Neural progenitor cell (in vitro differentiated cells): ENCODE measurements at regions not wholly inside any gene's neighbourhood (a gene's known extent, or its start where the extent isn't known, plus 50 kb on each side); places are given as distances from the start of the nearest gene placed in this dataset.
"Not testable (repeated sequence)": the region's sequence is repeated elsewhere in the genome, so short reads cannot be mapped to it uniquely, and the experiment has no call there.

Experiments
- DNase-seq: peaks from one replicate; pipeline ENCODE4 v3.0.0-alpha.2; 2016; ENCODE audit warnings: low spot score
- H2AFZ ChIP-seq: fragments of 200-600 bp; sonication (generic); replicated peaks from 2 replicates; pipeline ENCODE4 v1.6.1; 2016; ENCODE audit warnings: antibody characterized with exemption
- H3F3A ChIP-seq: fragments of 200-600 bp; sonication (generic); 2 replicates; pipeline ENCODE4 v1.6.1; 2016; ENCODE audit warnings: antibody characterized with exemption, low read depth
- H3K27ac ChIP-seq: fragments of 200-600 bp; sonication (generic); 2 replicates; pipeline ENCODE4 v1.5.1; 2016; ENCODE audit warnings: mild to moderate bottlenecking
- H3K27me3 ChIP-seq: fragments of 200-600 bp; sonication (generic); 2 replicates; pipeline ENCODE4 v1.6.1; 2016; ENCODE audit warnings: mild to moderate bottlenecking, moderate library complexity
- H3K36me3 ChIP-seq: fragments of 200-600 bp; sonication (generic); 2 replicates; pipeline ENCODE4 v1.5.1; 2016
- H3K4me1 ChIP-seq: fragments of 200-600 bp; sonication (generic); 2 replicates; pipeline ENCODE4 v1.6.1; 2016; ENCODE audit warnings: mixed run types
- H3K4me2 ChIP-seq: fragments of 200-600 bp; sonication (generic); 2 replicates; pipeline ENCODE4 v1.6.1; 2016
- H3K4me3 ChIP-seq: fragments of 200-600 bp; sonication (generic); 2 replicates; pipeline ENCODE4 v1.5.1; 2016
- H3K79me2 ChIP-seq: fragments of 200-600 bp; sonication (generic); 2 replicates; pipeline ENCODE4 v1.6.1; 2016; ENCODE audit warnings: low read depth
- H3K9ac ChIP-seq: fragments of 200-600 bp; sonication (generic); 2 replicates; pipeline ENCODE4 v1.6.1; 2016
- H3K9me3 ChIP-seq: fragments of 200-600 bp; sonication (generic); 2 replicates; pipeline ENCODE4 v1.5.1; 2016; ENCODE audit warnings: low read depth
- H4K20me1 ChIP-seq: fragments of 200-600 bp; sonication (generic); 2 replicates; pipeline ENCODE4 v1.6.1; 2016; ENCODE audit warnings: low read depth
- H3K27ac Mint-ChIP-seq: 3 replicates; pipeline ENCODE4 v1.8.0; 2021; ENCODE audit warnings: mixed read lengths
- H3K27me3 Mint-ChIP-seq: 2 replicates; pipeline ENCODE4 v1.8.0; 2022; ENCODE audit warnings: low read depth, mild to moderate bottlenecking, inconsistent platforms, moderate library complexity, mixed read lengths; ENCODE audit not compliant: insufficient read depth
- H3K36me3 Mint-ChIP-seq: 3 replicates; pipeline ENCODE4 v1.8.0; 2021; ENCODE audit warnings: mixed read lengths
- H3K4me1 Mint-ChIP-seq: 3 replicates; pipeline ENCODE4 v1.8.0; 2021; ENCODE audit warnings: mixed read lengths
- H3K4me3 Mint-ChIP-seq: 3 replicates; pipeline ENCODE4 v1.8.0; 2021; ENCODE audit warnings: mild to moderate bottlenecking, moderate library complexity, mixed read lengths
- H3K9me3 Mint-ChIP-seq: 3 replicates; pipeline ENCODE4 v1.8.0; 2020; ENCODE audit warnings: mixed read lengths
- EZH2 ChIP-seq: fragments of 200-600 bp; sonication (generic); IDR thresholded peaks from 2 replicates; pipeline ENCODE4 v1.6.1; 2017; ENCODE audit warnings: antibody characterized with exemption, mild to moderate bottlenecking, moderate library complexity
- EZH2phosphoT487 ChIP-seq: fragments of 200-600 bp; sonication (generic); IDR thresholded peaks from 2 replicates; pipeline ENCODE4 v1.6.1; 2017; ENCODE audit warnings: antibody characterized with exemption
- TF ChIP-seq, protein P1 (sequence below): fragments of 200-600 bp; sonication (generic); IDR thresholded peaks from 2 replicates; pipeline ENCODE4 v1.5.1; 2017; ENCODE audit warnings: antibody characterized with exemption, mild to moderate bottlenecking

GRCh38 chr2:54030806-54031205 is 60.0 kb upstream of the PSME4 start:
- no peak overlapping the region for H3K4me2 ChIP-seq
- no peak overlapping the region for H3K9ac ChIP-seq
- H3K27ac ChIP-seq: no peak overlapping the region
- DNase-seq: no peak
- H3F3A ChIP-seq: peaks cover 5% of the 10 kb centered on the region
- H3K4me3 ChIP-seq: no peak overlapping the region
- Mint-ChIP-seq H3K36me3 (no peaks in the 10 kb centered on the region), H3K4me3 (no peak overlapping the region), H3K9me3 (peaks cover 18% of the 10 kb centered on the region), H3K27me3 (no peaks in the 10 kb centered on the region), H3K27ac (no peak overlapping the region), H3K4me1 (no peaks in the 10 kb centered on the region)
- H4K20me1 ChIP-seq: no peaks in the 10 kb centered on the region
- H3K9me3 ChIP-seq: no peaks in the 10 kb centered on the region
- TF ChIP-seq EZH2phosphoT487 (no peak), EZH2 (no peak)
- TF ChIP-seq, protein P1, sequence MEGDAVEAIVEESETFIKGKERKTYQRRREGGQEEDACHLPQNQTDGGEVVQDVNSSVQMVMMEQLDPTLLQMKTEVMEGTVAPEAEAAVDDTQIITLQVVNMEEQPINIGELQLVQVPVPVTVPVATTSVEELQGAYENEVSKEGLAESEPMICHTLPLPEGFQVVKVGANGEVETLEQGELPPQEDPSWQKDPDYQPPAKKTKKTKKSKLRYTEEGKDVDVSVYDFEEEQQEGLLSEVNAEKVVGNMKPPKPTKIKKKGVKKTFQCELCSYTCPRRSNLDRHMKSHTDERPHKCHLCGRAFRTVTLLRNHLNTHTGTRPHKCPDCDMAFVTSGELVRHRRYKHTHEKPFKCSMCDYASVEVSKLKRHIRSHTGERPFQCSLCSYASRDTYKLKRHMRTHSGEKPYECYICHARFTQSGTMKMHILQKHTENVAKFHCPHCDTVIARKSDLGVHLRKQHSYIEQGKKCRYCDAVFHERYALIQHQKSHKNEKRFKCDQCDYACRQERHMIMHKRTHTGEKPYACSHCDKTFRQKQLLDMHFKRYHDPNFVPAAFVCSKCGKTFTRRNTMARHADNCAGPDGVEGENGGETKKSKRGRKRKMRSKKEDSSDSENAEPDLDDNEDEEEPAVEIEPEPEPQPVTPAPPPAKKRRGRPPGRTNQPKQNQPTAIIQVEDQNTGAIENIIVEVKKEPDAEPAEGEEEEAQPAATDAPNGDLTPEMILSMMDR: no peak
- H3K36me3 ChIP-seq: no peaks in the 10 kb centered on the region
- no peaks in the 10 kb centered on the region for H3K27me3 ChIP-seq
- H3K79me2 ChIP-seq: no peaks in the 10 kb centered on the region
- H2AFZ ChIP-seq: no peak overlapping the region
- no peaks in the 10 kb centered on the region for H3K4me1 ChIP-seq

DNA sequence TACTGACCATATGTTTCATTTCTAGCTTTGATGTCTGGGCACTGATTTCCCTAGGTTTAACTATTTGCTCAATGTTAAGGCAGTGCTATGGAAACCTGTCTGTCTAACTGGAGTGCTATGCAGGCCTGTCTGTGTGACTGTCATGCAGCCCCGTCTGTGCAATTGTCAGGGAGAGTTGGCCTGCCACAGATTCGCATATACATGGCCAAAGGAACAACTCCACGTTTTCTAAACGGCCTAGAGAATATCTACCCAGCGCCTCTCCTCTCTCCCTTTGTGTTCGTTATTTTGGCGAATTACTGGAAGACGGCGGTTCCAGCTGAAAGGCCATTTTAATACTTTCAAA is 59.6 kb upstream of the PSME4 start:
- Mint-ChIP-seq H3K4me1 (no peaks in the 10 kb centered on the region), H3K27me3 (no peaks in the 10 kb centered on the region), H3K36me3 (no peaks in the 10 kb centered on the region), H3K27ac (no peak overlapping the region), H3K9me3 (peaks cover 20% of the 10 kb centered on the region), H3K4me3 (no peak overlapping the region)
- Histone ChIP-seq H3K9ac (no peak overlapping the region), H4K20me1 (no peaks in the 10 kb centered on the region), H3F3A (peaks cover 5% of the 10 kb centered on the region), H3K27ac (no peak overlapping the region), H3K4me1 (no peaks in the 10 kb centered on the region), H3K4me2 (no peak overlapping the region), H3K27me3 (no peaks in the 10 kb centered on the region), H3K9me3 (no peaks in the 10 kb centered on the region), H2AFZ (no peak overlapping the region), H3K36me3 (no peaks in the 10 kb centered on the region), H3K4me3 (no peak overlapping the region), H3K79me2 (no peaks in the 10 kb centered on the region)
- no peak for DNase-seq
- TF ChIP-seq EZH2 (no peak), EZH2phosphoT487 (no peak)
- TF ChIP-seq, protein P1: no peak

DNA sequence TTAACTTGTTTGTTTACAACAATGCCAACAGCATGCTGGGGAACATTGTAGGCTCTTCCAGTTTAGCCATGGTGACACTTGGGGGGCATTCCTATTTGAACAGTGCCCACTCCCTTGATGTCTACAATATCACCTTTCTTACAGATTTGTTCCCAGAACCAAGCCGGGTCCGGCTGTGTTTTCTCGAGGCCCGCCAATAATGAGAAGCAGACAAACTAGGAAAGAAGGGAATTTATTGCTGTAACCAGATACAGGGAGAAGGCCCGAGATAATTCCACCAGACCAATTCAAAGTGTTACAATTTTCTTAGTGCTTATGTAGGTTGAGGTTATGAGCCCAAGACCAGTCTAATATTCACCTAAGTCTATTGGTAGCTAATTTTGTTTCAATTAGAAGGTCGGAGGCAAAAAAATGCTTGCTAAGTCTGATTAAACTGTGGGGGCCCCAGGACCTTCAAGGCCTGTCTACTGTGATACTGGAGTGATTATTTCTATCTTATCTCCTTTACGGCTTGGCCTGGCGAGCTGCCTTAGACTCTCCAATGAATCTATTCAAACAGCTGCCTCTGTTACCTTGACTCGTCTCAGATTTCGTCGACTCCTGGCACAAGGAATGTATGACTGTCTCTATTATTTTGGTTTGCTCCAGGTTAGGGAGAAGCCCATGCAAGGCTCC is 59.1 kb upstream of the PSME4 start:
- TF ChIP-seq EZH2: no peak
- no peak for TF ChIP-seq EZH2phosphoT487
- TF ChIP-seq, protein P1: no peak
- Mint-ChIP-seq H3K4me1 (no peaks in the 10 kb centered on the region), H3K4me3 (no peak overlapping the region), H3K27ac (no peak overlapping the region), H3K27me3 (no peaks in the 10 kb centered on the region), H3K9me3 (peaks cover 25% of the 10 kb centered on the region), H3K36me3 (no peaks in the 10 kb centered on the region)
- no peaks in the 10 kb centered on the region for H3K36me3 ChIP-seq
- no peaks in the 10 kb centered on the region for H3K79me2 ChIP-seq
- no peak overlapping the region for H3K4me3 ChIP-seq
- no peak for DNase-seq
- H3K9me3 ChIP-seq: no peaks in the 10 kb centered on the region
- H4K20me1 ChIP-seq: no peaks in the 10 kb centered on the region
- no peaks in the 10 kb centered on the region for H3K27me3 ChIP-seq
- H3F3A ChIP-seq: peaks cover 5% of the 10 kb centered on the region
- no peaks in the 10 kb centered on the region for H3K4me1 ChIP-seq
- H3K4me2 ChIP-seq: no peak overlapping the region
- H2AFZ ChIP-seq: no peak overlapping the region
- H3K9ac ChIP-seq: no peak overlapping the region
- no peak overlapping the region for H3K27ac ChIP-seq

GRCh38 chr2:54025463-54026075 is 54.8 kb upstream of the PSME4 start:
- H3K27me3 Mint-ChIP-seq, H3K4me1 Mint-ChIP-seq, H3K4me3 Mint-ChIP-seq, H3K9ac ChIP-seq, H3K36me3 ChIP-seq, H3K79me2 ChIP-seq, DNase-seq, H3K4me3 ChIP-seq, H3K9me3 ChIP-seq, H3K27me3 ChIP-seq, H4K20me1 ChIP-seq, H3F3A ChIP-seq, H3K27ac ChIP-seq, H3K27ac Mint-ChIP-seq, H3K36me3 Mint-ChIP-seq, H3K4me2 ChIP-seq, H2AFZ ChIP-seq, H3K4me1 ChIP-seq: not testable (repeated sequence)
- peaks cover 20% of the 10 kb centered on the region for H3K9me3 Mint-ChIP-seq
